Thoracic aorta (tissue), 2 donors: ENCODE measurements at regions not wholly inside any gene's neighbourhood (a gene's known extent, or its start where the extent isn't known, plus 50 kb on each side); places are given as distances from the start of the nearest gene placed in this dataset.

Experiments
- ATAC-seq: fragments of 150-250 bp; one replicate; pipeline ENCODE4 v1.8.0; 2017; ENCODE audit warnings: low read depth; ENCODE audit not compliant: insufficient number of reproducible peaks, low FRiP score
- DNase-seq: peaks from one replicate; pipeline ENCODE4 v3.0.0-alpha.2; 2020; ENCODE audit warnings: low spot score
- H3K27ac ChIP-seq, 2 donors: fragments of 200-600 bp; sonication (generic); 1 replicate in 1 of 2; 2 replicates in 1 of 2; pipeline ENCODE4 v1.5.1; 2016; ENCODE audit warnings: mild to moderate bottlenecking in 2 of 2, moderate library complexity in 2 of 2
- H3K27me3 ChIP-seq: fragments of 200-600 bp; sonication (generic); replicated peaks from 2 replicates; pipeline ENCODE4 v1.6.0; 2016; ENCODE audit warnings: mild to moderate bottlenecking; ENCODE audit not compliant: insufficient read depth
- H3K36me3 ChIP-seq: fragments of 200-600 bp; sonication (generic); one replicate; pipeline ENCODE4 v1.5.1; 2016
- H3K4me1 ChIP-seq, 2 donors: fragments of 200-600 bp; sonication (generic); 1 replicate in 1 of 2; 2 replicates in 1 of 2; pipeline versions ENCODE4 v1.5.1 to v1.6.0; 2016; ENCODE audit warnings: low read depth in 2 of 2, mild to moderate bottlenecking in 1 of 2; ENCODE audit not compliant: control insufficient read depth in 1 of 2
- H3K4me3 ChIP-seq: fragments of 200-600 bp; sonication (generic); 2 replicates; pipeline ENCODE4 v1.5.1; 2016; ENCODE audit warnings: mild to moderate bottlenecking
- H3K9me3 ChIP-seq: fragments of 200-600 bp; sonication (generic); 2 replicates; pipeline ENCODE4 v1.5.1; 2016
- TF ChIP-seq, protein P1 (sequence below): fragments of 200-600 bp; sonication (generic); IDR thresholded peaks from one replicate; pipeline ENCODE4 v1.5.1; 2019; ENCODE audit warnings: antibody characterized with exemption

DNA sequence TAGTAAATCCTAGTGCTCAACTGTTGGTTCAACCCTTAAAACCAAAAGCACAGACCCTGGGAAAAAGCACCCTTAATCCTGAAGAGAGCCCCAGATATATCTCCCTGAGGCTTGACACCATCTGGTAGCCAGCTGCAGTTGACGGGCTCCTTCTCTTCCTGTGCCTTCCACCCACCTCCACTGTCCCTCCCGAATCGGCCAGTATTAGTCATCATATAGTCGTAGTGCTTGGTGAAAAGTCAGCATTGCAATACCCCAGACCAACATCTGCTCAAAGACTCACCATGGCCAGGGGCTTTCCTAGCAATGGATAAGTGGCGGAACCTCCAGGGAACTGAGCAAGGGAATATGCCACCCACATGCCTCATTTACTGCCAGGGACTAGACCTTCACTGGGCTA, 125.6 kb upstream of the CRBN start:
- H3K4me3 ChIP-seq = no peak overlapping the region
- no peaks in the 10 kb centered on the region for H3K9me3 ChIP-seq
- ATAC-seq (no peak), DNase-seq (no peak)
- TF ChIP-seq, protein P1, sequence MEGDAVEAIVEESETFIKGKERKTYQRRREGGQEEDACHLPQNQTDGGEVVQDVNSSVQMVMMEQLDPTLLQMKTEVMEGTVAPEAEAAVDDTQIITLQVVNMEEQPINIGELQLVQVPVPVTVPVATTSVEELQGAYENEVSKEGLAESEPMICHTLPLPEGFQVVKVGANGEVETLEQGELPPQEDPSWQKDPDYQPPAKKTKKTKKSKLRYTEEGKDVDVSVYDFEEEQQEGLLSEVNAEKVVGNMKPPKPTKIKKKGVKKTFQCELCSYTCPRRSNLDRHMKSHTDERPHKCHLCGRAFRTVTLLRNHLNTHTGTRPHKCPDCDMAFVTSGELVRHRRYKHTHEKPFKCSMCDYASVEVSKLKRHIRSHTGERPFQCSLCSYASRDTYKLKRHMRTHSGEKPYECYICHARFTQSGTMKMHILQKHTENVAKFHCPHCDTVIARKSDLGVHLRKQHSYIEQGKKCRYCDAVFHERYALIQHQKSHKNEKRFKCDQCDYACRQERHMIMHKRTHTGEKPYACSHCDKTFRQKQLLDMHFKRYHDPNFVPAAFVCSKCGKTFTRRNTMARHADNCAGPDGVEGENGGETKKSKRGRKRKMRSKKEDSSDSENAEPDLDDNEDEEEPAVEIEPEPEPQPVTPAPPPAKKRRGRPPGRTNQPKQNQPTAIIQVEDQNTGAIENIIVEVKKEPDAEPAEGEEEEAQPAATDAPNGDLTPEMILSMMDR = no peak
- H3K4me1 ChIP-seq = no peaks in the 10 kb centered on the region
- no peak overlapping the region for H3K27ac ChIP-seq
- H3K27me3 ChIP-seq = no peaks in the 10 kb centered on the region
- H3K36me3 ChIP-seq = no peaks in the 10 kb centered on the region

DNA sequence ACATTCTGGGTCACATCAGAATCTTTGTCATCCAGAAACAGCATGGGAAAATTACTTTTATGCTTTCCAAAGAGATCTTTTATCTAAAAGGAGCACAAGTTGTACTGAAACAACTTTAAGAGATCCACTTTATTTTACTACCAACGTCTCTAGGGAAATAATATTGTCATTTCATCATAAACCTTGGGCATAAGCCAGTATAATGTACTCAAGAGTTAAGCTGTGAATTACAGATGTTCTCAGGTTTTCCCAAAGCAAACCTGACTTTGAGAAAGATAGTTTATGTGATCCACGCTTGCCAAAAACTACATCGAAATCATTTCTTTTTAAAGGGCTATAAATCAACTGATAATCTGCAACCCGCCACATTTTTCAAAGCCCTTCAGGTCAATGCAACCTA, 124.1 kb upstream of the CRBN start:
- no peak overlapping the region for H3K27ac ChIP-seq
- H3K4me1 ChIP-seq = no peaks in the 10 kb centered on the region
- H3K36me3 ChIP-seq = no peaks in the 10 kb centered on the region
- no peaks in the 10 kb centered on the region for H3K9me3 ChIP-seq
- DNase-seq = no peak
- TF ChIP-seq, protein P1 = no peak
- ATAC-seq = no peak
- no peak overlapping the region for H3K4me3 ChIP-seq
- no peaks in the 10 kb centered on the region for H3K27me3 ChIP-seq

DNA sequence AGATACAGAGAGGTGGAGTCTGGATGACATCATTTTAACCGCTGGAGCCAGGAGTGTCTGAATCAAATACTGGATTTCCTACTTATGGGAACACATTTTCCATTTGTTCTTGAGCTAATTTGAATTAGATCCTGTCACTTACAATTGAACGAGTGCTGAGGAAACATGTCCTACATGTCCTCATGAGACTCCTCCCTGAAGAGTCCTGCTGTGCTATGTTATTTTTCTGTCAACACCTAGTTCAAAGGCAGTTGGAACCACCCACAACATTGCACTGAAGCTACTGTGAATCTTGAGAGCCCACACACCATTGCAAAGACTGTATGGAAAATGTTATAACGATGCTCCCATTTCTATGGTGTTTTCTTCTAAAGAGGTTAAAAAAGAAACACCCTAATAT, 123.5 kb upstream of the CRBN start:
- Histone ChIP-seq H3K4me3 (no peak overlapping the region), H3K36me3 (no peaks in the 10 kb centered on the region), H3K9me3 (no peaks in the 10 kb centered on the region), H3K27me3 (no peaks in the 10 kb centered on the region), H3K4me1 (no peaks in the 10 kb centered on the region), H3K27ac (no peak overlapping the region)
- DNase-seq (no peak), ATAC-seq (no peak)
- TF ChIP-seq, protein P1 = no peak

DNA sequence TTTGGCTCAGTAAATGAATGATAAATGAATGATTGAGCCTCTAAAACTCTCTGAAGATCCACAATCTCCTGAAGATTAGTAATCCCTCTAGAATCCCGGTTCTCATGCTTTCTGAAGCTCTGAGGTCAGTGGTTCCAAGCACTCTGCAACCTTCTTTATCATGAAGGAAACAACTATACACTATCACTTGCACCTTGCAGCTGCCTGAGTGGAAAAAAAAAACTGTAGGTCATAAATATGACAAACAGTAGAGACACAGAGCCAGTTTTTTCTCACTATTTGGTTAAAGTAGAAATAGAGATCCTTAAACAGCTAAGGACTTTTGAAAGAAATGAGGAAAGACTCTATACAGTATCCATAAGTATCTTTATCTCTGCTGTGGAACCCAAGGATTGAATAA, 122.0 kb upstream of the CRBN start:
- H3K9me3 ChIP-seq = no peaks in the 10 kb centered on the region
- ATAC-seq = no peak

DNA sequence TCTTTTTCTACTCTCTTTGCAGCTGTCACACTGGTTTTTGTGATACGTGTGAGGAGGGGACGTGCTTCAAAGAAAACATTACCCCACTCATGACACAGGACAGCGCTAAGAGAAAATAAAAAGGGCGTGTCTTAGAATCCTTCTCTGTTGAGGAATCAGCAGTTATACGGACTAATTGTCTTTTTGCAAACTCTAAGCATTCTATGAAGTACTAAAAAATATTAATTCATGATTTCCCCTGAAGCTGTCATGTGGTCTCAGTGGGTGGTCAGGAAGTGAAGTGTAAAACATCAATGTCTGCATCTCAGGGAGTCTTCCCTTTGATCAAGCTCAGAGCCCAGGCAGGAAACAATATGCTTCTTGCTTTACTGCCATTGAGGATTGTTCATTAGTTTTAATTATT, 117.5 kb upstream of the CRBN start:
- DNase-seq (no peak), ATAC-seq (no peak)
- Histone ChIP-seq H3K27ac (no peak overlapping the region), H3K4me1 (no peaks in the 10 kb centered on the region), H3K4me3 (no peak overlapping the region), H3K27me3 (no peaks in the 10 kb centered on the region), H3K9me3 (no peaks in the 10 kb centered on the region), H3K36me3 (no peaks in the 10 kb centered on the region)
- TF ChIP-seq, protein P1 = no peak

More for the DNA sequence above, 122.0 kb upstream of the CRBN start:
- H3K36me3 ChIP-seq = no peaks in the 10 kb centered on the region
- H3K4me3 ChIP-seq = no peak overlapping the region
- no peaks in the 10 kb centered on the region for H3K4me1 ChIP-seq
- H3K27ac ChIP-seq = no peak overlapping the region
- TF ChIP-seq, protein P1 = no peak
- no peak for DNase-seq
- H3K27me3 ChIP-seq = no peaks in the 10 kb centered on the region
